HG03342 (cell line): ENCODE measurements at regions not wholly inside any gene's neighbourhood (a gene's known extent, or its start where the extent isn't known, plus 50 kb on each side); places are given as distances from the start of the nearest gene placed in this dataset.

Experiments
- ATAC-seq: cut with Tn5 transposase; IDR thresholded peaks from one replicate; pipeline ENCODE4 v1.9.1; 2021; ENCODE audit warnings: mild to moderate bottlenecking, moderate library complexity; ENCODE audit not compliant: unreplicated experiment

DNA sequence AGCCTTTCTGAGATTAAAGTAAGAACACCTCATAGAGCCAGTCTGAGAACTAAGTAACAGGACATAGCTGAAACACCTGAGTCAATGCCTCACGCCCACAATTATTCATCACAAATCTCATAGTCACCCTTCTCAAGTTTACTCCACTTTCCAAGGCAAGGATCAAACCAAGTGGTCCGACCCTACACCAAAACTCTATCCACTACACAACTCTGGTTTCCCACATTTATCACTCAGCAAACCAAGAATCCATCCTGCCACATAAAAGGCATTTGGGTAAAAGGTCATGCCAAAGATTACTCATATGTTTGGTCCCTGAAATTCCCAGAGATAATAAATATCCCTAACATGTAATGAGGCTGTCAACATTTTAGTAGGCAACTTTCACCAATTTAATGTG, 144.1 kb downstream of the RPAP3 start:
- no peak for ATAC-seq

DNA sequence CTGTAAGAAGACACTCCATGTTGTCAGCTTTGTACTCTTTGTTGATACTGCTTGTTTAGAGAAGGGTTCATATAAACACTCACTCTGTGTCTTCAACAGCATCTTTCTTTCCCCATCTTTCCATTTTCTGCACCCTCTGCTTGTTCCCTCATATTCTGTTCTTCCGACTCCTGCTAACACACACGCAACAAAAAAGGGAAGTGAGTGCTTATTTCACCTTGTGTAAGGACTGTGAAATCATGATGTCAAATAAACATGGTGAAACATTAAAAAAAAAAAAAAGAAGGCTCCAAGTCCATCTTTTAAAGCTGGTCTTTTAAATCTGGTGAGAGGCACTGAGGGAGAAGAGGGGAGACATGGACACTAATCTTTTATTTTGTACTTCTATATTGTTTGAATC, 145.4 kb downstream of the RPAP3 start:
- no peak for ATAC-seq

DNA sequence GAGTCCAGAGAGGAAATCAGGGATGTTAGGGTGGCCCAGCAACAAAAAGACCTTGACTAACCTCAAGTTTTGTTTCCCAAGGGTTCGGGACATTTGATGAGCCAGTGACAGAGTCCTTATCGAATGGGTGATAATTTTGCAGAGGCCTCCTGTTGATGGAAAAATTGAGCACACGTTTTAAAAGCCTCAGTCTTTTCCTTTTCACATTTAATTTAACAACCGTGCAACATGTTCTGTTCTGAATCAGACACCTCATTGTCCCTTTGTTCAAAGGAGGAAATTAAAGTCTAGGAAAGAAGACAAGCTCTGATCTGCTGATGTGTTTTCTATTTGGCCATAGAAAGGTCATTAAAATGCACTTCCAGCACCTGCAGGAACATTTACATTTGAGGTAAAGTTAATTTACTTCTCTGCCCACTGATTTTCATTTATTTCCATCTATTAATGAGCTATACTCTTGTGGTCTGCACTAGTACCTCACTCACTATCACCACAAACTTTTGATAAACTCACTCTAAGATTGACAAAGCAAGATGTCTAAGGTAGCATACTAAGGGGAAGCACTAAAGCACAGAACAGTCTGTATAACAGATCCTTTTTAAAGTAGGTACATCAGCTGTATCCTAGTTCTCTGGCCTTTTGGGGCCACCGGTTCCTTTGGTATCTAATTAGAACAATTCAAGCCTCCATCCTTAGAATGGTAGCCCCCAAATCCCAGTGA, 147.0 kb downstream of the RPAP3 start:
- ATAC-seq, result no peak

DNA sequence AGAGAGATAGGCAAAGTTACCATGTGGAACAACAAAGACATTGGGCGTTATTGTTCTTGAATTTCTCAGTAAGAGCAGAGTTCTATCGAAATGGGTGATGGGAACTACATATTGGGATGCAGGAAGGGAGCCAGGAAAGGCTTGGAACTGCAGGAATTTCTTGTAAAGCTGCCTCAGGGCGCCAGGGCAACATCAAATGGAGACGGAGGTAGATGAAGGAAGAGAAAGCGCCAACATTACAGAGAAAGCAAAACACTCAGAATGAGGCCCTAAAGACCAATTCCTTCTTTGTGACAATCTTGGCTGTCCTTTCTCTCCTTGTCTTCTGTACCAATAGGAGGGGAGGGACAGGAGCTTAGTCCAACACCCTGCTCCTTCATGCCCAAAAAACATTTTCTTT, 148.4 kb downstream of the RPAP3 start:
- ATAC-seq, result no peak

GRCh38 chr12:47556261-47557030, 149.4 kb downstream of the RPAP3 start:
- no peak for ATAC-seq

DNA sequence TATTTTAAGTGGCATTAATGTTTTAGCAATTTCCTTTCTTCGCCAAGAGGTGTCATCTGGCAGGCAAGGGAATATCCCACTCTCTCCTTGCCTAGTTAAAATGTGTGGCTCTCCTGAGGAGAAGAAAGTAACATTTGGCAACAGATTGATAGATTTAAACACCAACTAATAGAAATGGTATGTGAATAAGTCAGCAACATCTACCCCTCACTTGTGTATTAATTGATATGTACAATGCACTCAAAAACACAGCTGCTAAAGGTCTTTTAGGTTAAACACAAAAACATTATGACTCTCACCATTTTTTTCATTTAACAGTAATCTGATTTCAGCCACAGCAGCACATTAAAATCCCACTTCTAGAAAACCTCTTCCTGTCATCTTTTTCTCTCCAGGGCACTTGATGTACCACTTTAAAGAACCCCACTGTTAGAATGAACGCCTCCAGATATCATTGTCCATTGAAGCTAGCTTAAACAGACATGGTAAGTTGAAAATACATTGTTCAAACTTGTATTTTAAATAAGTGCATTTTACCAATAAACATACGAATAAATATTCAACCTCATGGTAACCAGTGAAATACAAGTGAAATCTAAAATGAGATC, 151.7 kb downstream of the RPAP3 start:
- ATAC-seq, result no peak

- ATAC-seq, result no peak
These were observed 152.6 kb downstream of the RPAP3 start for GRCh38 chr12:47553266-47553665.

DNA sequence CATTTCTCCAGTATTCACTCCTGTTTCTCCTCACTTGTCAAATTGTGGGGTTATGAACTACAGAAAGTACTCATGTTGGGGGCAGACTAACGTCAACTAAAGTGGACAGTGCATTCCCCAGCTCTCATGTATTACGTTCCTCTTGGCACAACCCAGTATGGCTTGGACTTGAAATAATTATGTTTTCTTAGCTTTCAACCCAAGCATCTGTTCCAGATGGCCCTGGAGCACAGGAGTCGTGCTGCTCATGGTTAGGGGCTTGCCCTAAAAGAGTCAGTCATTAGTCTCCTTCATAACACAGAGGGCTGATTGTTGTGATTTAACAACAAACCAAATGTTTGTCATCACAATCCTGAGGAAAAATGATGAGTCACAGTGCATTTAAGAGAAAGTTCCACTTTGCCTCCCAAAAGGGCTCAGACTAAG, 154.4 kb downstream of the RPAP3 start:
- ATAC-seq, result no peak

DNA sequence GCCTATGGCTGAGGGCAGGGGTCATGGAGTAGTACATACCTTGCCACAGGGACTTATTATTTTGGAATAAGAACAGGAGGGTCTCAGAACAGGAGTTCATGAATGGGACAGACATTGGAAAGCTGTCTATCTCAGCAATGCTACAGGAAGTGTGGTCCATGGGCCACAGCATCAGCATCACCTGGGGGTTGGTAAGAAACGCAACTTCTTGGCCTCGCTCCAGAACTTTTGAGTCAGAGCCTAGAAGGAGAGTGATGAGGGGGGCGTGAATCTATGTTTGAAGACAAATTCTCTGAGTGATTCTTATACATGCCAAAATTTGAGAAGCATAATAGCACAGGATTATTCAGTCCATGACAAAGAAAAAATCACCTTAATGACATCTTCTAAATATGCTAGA, 156.6 kb downstream of the RPAP3 start:
- ATAC-seq, result no peak

GRCh38 chr12:47548401-47548800, 157.4 kb downstream of the RPAP3 start:
- ATAC-seq, result no peak

DNA sequence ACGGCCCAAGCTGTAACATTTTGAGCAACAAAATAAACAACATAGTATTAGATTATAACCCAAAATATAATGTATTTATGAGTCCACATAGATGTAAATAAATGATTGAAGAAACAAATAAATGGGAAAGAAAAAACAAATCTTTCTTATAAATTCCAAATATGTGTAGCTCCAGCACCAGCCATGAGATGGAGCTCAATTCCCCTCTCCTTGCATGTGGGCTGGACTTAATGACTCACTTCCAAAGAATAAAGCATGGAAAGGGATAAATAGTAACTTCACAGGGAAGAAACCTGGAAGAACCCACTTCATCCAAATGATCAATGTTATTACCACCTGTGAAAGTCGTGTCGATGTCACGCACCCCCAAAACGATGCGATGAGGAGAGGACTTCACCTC, 158.8 kb downstream of the RPAP3 start:
- ATAC-seq, result no peak

- no peak for ATAC-seq
These were observed 159.8 kb downstream of the RPAP3 start for GRCh38 chr12:47545938-47546609.

DNA sequence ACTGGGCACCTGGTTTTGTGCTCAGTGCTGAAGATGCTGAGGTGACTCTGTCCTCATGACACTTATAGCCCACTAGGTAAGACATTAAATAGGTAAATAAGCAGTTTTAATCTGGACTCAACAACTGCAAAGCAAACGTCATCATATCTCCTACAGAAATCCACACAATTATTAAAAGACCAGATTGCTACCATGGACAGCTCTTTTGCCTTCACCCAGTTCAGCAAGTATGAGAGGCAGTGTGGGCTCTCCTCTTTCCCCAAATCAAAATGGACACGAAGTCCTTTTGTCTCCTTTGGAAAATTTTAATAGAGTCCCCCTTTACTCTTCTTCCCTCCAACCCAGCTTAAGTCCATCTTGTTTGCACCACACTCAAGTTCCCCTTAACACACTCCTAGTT, 171.1 kb downstream of the RPAP3 start:
- no peak for ATAC-seq

GRCh38 chr12:47530050-47530449, 175.8 kb downstream of the RPAP3 start:
- ATAC-seq, result no peak

DNA sequence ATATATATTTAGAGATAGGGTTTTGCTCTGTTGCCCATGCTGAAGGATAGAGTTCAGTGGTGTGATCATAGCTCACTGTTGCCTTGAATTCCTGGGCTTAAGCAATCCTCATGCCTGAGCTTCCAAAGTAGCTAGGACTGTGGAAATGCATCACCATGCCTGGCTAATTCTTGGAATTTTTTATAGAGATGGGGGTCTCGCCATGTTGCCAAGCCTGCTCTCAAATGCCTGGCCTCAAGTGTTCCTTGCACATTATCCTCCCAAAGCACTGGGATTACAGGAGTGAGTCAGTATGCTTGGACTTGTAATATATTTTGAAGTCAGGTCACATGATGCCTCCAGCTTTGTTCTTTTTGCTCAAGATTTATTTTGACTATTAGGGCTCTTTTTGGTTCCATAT, 178.0 kb downstream of the RPAP3 start:
- ATAC-seq, result no peak

- no peak for ATAC-seq
These were observed 185.8 kb downstream of the RPAP3 start for GRCh38 chr12:47520029-47520428.

DNA sequence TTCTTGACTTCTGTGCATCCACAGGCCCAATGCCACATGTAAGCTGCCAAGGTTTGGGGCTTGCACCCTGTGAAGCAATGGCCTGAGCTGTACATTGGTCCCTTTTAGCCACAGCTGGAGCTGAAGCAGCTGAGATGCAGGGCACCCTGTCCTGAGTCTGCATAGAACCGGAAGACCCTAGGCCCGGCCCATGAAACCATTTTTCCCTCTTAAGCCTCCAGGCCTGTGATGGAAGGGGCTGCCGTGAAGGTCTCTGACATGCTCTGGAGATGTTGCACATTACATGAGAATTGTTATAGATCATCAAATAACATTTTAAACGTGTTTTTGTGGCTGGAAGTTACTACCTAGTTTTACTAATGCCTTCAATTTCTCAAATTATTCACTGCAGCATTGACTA, 188.7 kb downstream of the RPAP3 start:
- ATAC-seq, result no peak

GRCh38 chr12:47509398-47509851, 196.4 kb downstream of the RPAP3 start:
- ATAC-seq, result no peak

DNA sequence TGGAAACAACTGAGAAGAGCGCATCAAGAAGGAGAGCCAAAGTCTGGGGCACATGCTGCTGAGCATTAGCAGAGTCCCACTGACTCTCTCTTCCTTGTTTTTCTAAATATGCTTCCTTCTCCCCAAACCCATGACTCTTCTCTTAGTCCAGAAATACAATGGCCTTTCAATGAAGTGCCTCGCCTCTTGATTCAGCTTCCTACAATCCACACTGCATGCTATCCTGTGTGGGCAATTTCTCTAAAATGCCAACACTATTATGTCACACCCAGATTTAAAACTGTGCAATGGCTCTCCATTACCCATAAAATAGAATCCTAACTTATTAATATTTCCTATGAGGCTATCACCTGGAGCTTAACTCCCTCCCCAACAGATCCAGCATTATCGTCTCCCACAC, 198.6 kb downstream of the RPAP3 start:
- ATAC-seq, result no peak

GRCh38 chr12:47504775-47505446, 200.9 kb downstream of the RPAP3 start:
- no peak for ATAC-seq

DNA sequence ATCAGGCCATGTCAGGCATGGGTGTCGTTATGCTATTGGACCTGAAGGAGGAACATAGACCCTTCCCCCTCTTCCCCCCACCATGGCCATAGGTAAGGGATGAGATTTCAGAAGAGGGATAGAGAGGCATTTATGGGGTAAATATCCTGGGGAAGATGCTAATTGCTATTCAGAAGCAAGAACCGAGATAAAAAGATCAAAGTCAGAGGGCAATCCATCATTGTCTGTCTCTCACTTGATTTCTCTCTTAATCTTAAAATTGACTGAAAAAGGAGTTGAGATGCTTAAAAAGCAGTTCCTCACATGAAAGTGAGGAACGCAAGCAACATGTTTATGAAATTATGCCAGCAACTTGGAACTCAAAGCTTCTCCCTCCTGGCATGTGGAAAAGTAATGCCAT, 212.0 kb downstream of the RPAP3 start:
- no peak for ATAC-seq
